ENCODE measurements at regions not wholly inside any gene's neighbourhood (a gene's known extent, or its start where the extent isn't known, plus 50 kb on each side); places are given as distances from the start of the nearest gene placed in this dataset.

- no peak for FAIRE-seq
- no peak for DNase-seq (ENCODE audit: low spot score)
These were observed 278.3 kb downstream of the SHQ1 start for GRCh38 chr3:72569754-72570440.

- FAIRE-seq (no peak), DNase-seq (ENCODE audit: low spot score) (no peak)
These were observed 280.2 kb downstream of the SHQ1 start for GRCh38 chr3:72568083-72568482.

GRCh38 chr3:72567474-72567873, 280.8 kb downstream of the SHQ1 start:
- FAIRE-seq, result no peak
- no peak for DNase-seq (ENCODE audit: low spot score)

- no peak for FAIRE-seq
- no peak for DNase-seq (ENCODE audit: low spot score)
These were observed 282.7 kb downstream of the SHQ1 start for GRCh38 chr3:72565593-72565992.

- FAIRE-seq (no peak), DNase-seq (ENCODE audit: low spot score) (no peak)
These were observed 284.4 kb downstream of the SHQ1 start for GRCh38 chr3:72563690-72564370.

GRCh38 chr3:72560846-72561675, 287.2 kb downstream of the SHQ1 start:
- FAIRE-seq (no peak), DNase-seq (ENCODE audit: low spot score) (no peak)

GRCh38 chr3:72559385-72559784, 288.9 kb downstream of the SHQ1 start:
- FAIRE-seq (no peak), DNase-seq (ENCODE audit: low spot score) (no peak)

- DNase-seq (ENCODE audit: low spot score) (no peak), FAIRE-seq (no peak)
These were observed 290.2 kb downstream of the SHQ1 start for GRCh38 chr3:72558001-72558400.

- FAIRE-seq, result no peak
These were observed 292.5 kb downstream of the SHQ1 start for GRCh38 chr3:72555714-72556113.

GRCh38 chr3:72554689-72555088, 293.6 kb downstream of the SHQ1 start:
- DNase-seq (ENCODE audit: low spot score) (no peak), FAIRE-seq (no peak)

More at GRCh38 chr3:72555714-72556113, 292.5 kb downstream of the SHQ1 start:
- no peak for DNase-seq (ENCODE audit: low spot score)

- FAIRE-seq (no peak), DNase-seq (ENCODE audit: low spot score) (no peak)
These were observed 294.9 kb downstream of the SHQ1 start for GRCh38 chr3:72553298-72553697.

- no peak for FAIRE-seq
- DNase-seq (ENCODE audit: low spot score), result no peak
These were observed 297.5 kb downstream of the SHQ1 start for GRCh38 chr3:72550582-72551262.

- FAIRE-seq (no peak), DNase-seq (ENCODE audit: low spot score) (no peak)
These were observed 298.3 kb downstream of the SHQ1 start for GRCh38 chr3:72549761-72550581.

- no peak for DNase-seq (ENCODE audit: low spot score)
- FAIRE-seq, result no peak
These were observed 299.3 kb downstream of the SHQ1 start for GRCh38 chr3:72548981-72549380.

GRCh38 chr3:72548461-72548860, 299.8 kb downstream of the SHQ1 start:
- DNase-seq (ENCODE audit: low spot score) (no peak), FAIRE-seq (no peak)

- FAIRE-seq (no peak), DNase-seq (ENCODE audit: low spot score) (no peak)
These were observed 301.1 kb downstream of the SHQ1 start for GRCh38 chr3:72547183-72547582.

- FAIRE-seq (no peak), DNase-seq (ENCODE audit: low spot score) (no peak)
These were observed 304.0 kb downstream of the SHQ1 start for GRCh38 chr3:72544239-72544638.

GRCh38 chr3:72543246-72543645, 305.0 kb downstream of the SHQ1 start:
- DNase-seq (ENCODE audit: low spot score) (no peak), FAIRE-seq (no peak)

- DNase-seq (ENCODE audit: low spot score) (no peak), FAIRE-seq (no peak)
These were observed 305.5 kb downstream of the SHQ1 start for GRCh38 chr3:72542781-72543180.

- FAIRE-seq (no peak), DNase-seq (ENCODE audit: low spot score) (no peak)
These were observed 308.4 kb downstream of the SHQ1 start for GRCh38 chr3:72539856-72540255.
